Stimulated activated CD4-positive, alpha-beta T cell treated with anti-CD3 and anti-CD28 coated beads, Interleukin-1b, Interleukin-23, amount 100 ng/mL, for 4 hours (primary cell): ENCODE measurements at regions not wholly inside any gene's neighbourhood (a gene's known extent, or its start where the extent isn't known, plus 50 kb on each side); places are given as distances from the start of the nearest gene placed in this dataset.

Source experiments
- DNase-seq, 2 donors: peaks; one replicate each; pipeline ENCODE4 v3.0.0-alpha.2; 2020; ENCODE audit warnings: low read depth in 2 of 2

DNA sequence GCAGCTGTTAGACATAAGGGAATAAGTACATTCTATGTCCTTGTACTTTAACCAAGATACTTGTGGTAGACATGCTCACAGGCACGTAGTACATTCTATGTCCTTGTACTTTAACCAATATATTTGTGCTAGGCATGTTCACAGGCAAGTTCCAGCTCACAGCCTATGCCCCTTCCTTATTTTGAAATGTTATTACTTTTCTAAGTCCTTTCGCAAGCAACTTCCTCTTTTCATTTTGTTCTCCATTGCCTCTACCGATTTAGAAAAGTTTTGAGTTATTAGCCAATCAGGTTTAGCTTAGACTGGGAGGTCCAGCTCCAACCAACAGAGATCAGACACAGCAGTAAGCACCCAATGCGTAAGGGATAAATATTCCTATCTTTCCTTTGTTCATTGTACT, 60.1 kb upstream of the NUDT7 start:
- DNase-seq = no peak

DNA sequence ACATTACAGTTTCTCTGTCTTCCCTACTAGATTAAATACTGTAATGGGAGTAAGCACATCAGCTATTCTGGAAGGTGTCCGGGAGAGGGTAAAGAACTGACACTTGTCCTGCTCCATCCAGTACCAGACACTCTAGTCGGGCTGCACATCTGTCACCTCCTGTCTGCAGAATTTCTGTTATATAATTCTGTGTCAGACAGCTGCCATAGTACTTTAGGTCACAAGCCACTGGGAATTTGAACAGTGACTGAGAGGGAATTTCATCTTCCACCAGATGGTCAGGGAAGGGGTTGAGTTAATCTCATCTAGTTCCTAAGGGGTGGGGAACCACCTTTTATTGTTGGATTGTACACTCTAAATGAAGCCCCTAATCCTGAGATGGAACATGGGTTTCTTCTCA, 58.6 kb upstream of the NUDT7 start:
- DNase-seq = no peak

DNA sequence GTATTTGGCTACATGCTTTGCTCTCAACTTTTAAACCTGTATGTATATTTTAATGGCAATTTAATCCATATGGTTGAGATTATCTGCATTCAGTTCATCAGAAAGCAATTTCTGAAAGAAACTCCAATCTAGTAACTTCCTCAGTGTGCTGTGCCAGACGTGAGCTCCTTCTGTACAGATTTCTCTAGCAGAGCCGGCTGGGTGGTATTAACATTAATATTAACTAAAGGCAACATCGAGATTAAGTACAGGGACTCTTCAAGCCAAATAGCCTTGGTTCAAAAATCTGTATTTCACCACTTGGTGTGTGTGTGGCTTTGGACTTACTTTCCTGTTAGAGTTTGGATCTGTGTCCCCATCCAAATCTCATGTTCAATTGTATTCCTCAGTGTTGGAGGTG, 55.5 kb upstream of the NUDT7 start:
- DNase-seq = no peak

DNA sequence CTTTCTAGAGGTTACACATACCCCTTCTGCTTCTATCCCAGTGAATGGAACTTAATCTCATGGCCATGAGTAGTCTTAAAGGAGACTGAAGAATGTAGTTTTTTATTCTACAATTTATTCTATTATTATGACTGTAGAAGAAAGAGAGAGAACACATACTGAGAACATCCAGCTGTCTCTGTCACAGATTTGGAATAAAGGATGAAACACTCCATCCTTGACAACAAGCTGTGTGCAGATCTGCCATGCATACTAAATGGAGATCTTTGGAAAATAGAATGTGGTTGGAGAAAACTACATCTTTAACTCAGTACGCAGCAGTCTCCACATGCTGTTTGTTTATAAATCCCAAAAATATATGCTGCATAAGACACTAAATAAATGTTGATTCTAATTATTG, 54.1 kb upstream of the NUDT7 start:
- DNase-seq = no peak

DNA sequence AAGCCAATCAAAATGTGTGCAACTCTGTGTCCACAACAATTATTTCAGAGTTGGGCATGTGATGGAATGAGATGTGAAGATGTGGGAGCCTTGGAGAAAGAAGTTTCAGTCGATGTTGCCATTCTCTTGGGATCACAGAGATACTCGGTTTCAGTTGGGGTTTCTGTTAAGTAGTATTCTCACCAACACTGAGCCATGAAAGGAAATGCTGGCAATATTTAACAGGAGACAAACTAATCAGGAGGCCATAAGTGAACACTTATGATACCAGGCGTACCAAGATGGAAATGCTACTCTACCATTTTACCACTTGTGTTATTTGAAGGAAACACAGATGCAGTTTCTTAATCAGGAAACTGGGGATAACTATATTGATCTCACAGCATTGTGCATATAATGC, 53.3 kb upstream of the NUDT7 start:
- no peak for DNase-seq
